Neural progenitor cell (in vitro differentiated cells): ENCODE measurements at regions not wholly inside any gene's neighbourhood (a gene's known extent, or its start where the extent isn't known, plus 50 kb on each side); places are given as distances from the start of the nearest gene placed in this dataset.

Experiments used
- DNase-seq: peaks from one replicate; pipeline ENCODE4 v3.0.0-alpha.2; 2016; ENCODE audit warnings: low spot score
- H2AFZ ChIP-seq: fragments of 200-600 bp; sonication (generic); replicated peaks from 2 replicates; pipeline ENCODE4 v1.6.1; 2016; ENCODE audit warnings: antibody characterized with exemption
- H3F3A ChIP-seq: fragments of 200-600 bp; sonication (generic); 2 replicates; pipeline ENCODE4 v1.6.1; 2016; ENCODE audit warnings: antibody characterized with exemption, low read depth
- H3K27ac ChIP-seq: fragments of 200-600 bp; sonication (generic); 2 replicates; pipeline ENCODE4 v1.5.1; 2016; ENCODE audit warnings: mild to moderate bottlenecking
- H3K27me3 ChIP-seq: fragments of 200-600 bp; sonication (generic); 2 replicates; pipeline ENCODE4 v1.6.1; 2016; ENCODE audit warnings: mild to moderate bottlenecking, moderate library complexity
- H3K36me3 ChIP-seq: fragments of 200-600 bp; sonication (generic); 2 replicates; pipeline ENCODE4 v1.5.1; 2016
- H3K4me1 ChIP-seq: fragments of 200-600 bp; sonication (generic); 2 replicates; pipeline ENCODE4 v1.6.1; 2016; ENCODE audit warnings: mixed run types
- H3K4me2 ChIP-seq: fragments of 200-600 bp; sonication (generic); 2 replicates; pipeline ENCODE4 v1.6.1; 2016
- H3K4me3 ChIP-seq: fragments of 200-600 bp; sonication (generic); 2 replicates; pipeline ENCODE4 v1.5.1; 2016
- H3K79me2 ChIP-seq: fragments of 200-600 bp; sonication (generic); 2 replicates; pipeline ENCODE4 v1.6.1; 2016; ENCODE audit warnings: low read depth
- H3K9ac ChIP-seq: fragments of 200-600 bp; sonication (generic); 2 replicates; pipeline ENCODE4 v1.6.1; 2016
- H3K9me3 ChIP-seq: fragments of 200-600 bp; sonication (generic); 2 replicates; pipeline ENCODE4 v1.5.1; 2016; ENCODE audit warnings: low read depth
- H4K20me1 ChIP-seq: fragments of 200-600 bp; sonication (generic); 2 replicates; pipeline ENCODE4 v1.6.1; 2016; ENCODE audit warnings: low read depth
- H3K27ac Mint-ChIP-seq: 3 replicates; pipeline ENCODE4 v1.8.0; 2021; ENCODE audit warnings: mixed read lengths
- H3K27me3 Mint-ChIP-seq: 2 replicates; pipeline ENCODE4 v1.8.0; 2022; ENCODE audit warnings: low read depth, mild to moderate bottlenecking, inconsistent platforms, moderate library complexity, mixed read lengths; ENCODE audit not compliant: insufficient read depth
- H3K36me3 Mint-ChIP-seq: 3 replicates; pipeline ENCODE4 v1.8.0; 2021; ENCODE audit warnings: mixed read lengths
- H3K4me1 Mint-ChIP-seq: 3 replicates; pipeline ENCODE4 v1.8.0; 2021; ENCODE audit warnings: mixed read lengths
- H3K4me3 Mint-ChIP-seq: 3 replicates; pipeline ENCODE4 v1.8.0; 2021; ENCODE audit warnings: mild to moderate bottlenecking, moderate library complexity, mixed read lengths
- H3K9me3 Mint-ChIP-seq: 3 replicates; pipeline ENCODE4 v1.8.0; 2020; ENCODE audit warnings: mixed read lengths
- CTCF ChIP-seq: fragments of 200-600 bp; sonication (generic); IDR thresholded peaks from 2 replicates; pipeline ENCODE4 v1.5.1; 2017; ENCODE audit warnings: antibody characterized with exemption, mild to moderate bottlenecking
- EZH2 ChIP-seq: fragments of 200-600 bp; sonication (generic); IDR thresholded peaks from 2 replicates; pipeline ENCODE4 v1.6.1; 2017; ENCODE audit warnings: antibody characterized with exemption, mild to moderate bottlenecking, moderate library complexity
- EZH2phosphoT487 ChIP-seq: fragments of 200-600 bp; sonication (generic); IDR thresholded peaks from 2 replicates; pipeline ENCODE4 v1.6.1; 2017; ENCODE audit warnings: antibody characterized with exemption

- Histone ChIP-seq H3F3A (peaks cover 5% of the 10 kb centered on the region), H3K9ac (no peak overlapping the region), H2AFZ (no peak overlapping the region), H4K20me1 (no peaks in the 10 kb centered on the region), H3K9me3 (no peaks in the 10 kb centered on the region), H3K4me3 (no peak overlapping the region), H3K4me2 (no peak overlapping the region), H3K4me1 (peaks cover 17% of the 10 kb centered on the region), H3K27me3 (no peaks in the 10 kb centered on the region), H3K79me2 (no peaks in the 10 kb centered on the region), H3K36me3 (no peaks in the 10 kb centered on the region), H3K27ac (no peak overlapping the region)
- no peak for DNase-seq
- peaks cover 21% of the 10 kb centered on the region for H3K4me1 Mint-ChIP-seq
- H3K36me3 Mint-ChIP-seq = no peaks in the 10 kb centered on the region
- no peak overlapping the region for H3K4me3 Mint-ChIP-seq
- no peaks in the 10 kb centered on the region for H3K27me3 Mint-ChIP-seq
- TF ChIP-seq CTCF (no peak), EZH2 (no peak), EZH2phosphoT487 (no peak)
- no peak overlapping the region for H3K27ac Mint-ChIP-seq
- no peaks in the 10 kb centered on the region for H3K9me3 Mint-ChIP-seq
Measured at GRCh38 chr12:71005166-71005565, 84.6 kb upstream of the PTPRR start.

GRCh38 chr12:71004578-71004977 is 84.0 kb upstream of the PTPRR start:
- Histone ChIP-seq H2AFZ (no peak overlapping the region), H3K4me3 (no peak overlapping the region), H3F3A (peaks cover 7% of the 10 kb centered on the region), H3K4me2 (no peak overlapping the region), H4K20me1 (no peaks in the 10 kb centered on the region), H3K9me3 (no peaks in the 10 kb centered on the region), H3K9ac (no peak overlapping the region), H3K36me3 (no peaks in the 10 kb centered on the region), H3K27ac (no peak overlapping the region), H3K79me2 (no peaks in the 10 kb centered on the region), H3K4me1 (peaks cover 18% of the 10 kb centered on the region), H3K27me3 (no peaks in the 10 kb centered on the region)
- Mint-ChIP-seq H3K36me3 (no peaks in the 10 kb centered on the region), H3K27ac (no peak overlapping the region), H3K27me3 (no peaks in the 10 kb centered on the region), H3K4me3 (no peak overlapping the region), H3K4me1 (peaks cover 22% of the 10 kb centered on the region), H3K9me3 (no peaks in the 10 kb centered on the region)
- TF ChIP-seq CTCF (no peak), EZH2 (no peak), EZH2phosphoT487 (no peak)
- DNase-seq = no peak

GRCh38 chr12:71000748-71001147 is 80.2 kb upstream of the PTPRR start:
- Histone ChIP-seq H3K4me2 (no peak overlapping the region), H3K27me3 (no peaks in the 10 kb centered on the region), H3K79me2 (no peaks in the 10 kb centered on the region), H4K20me1 (no peaks in the 10 kb centered on the region), H3K9ac (no peak overlapping the region), H3K27ac (peak overlapping the region; percentile 8), H3K4me1 (peaks cover 9% of the 10 kb centered on the region), H2AFZ (no peak overlapping the region), H3K9me3 (no peaks in the 10 kb centered on the region), H3F3A (peaks cover 7% of the 10 kb centered on the region), H3K4me3 (no peak overlapping the region), H3K36me3 (no peaks in the 10 kb centered on the region)
- Mint-ChIP-seq H3K27me3 (no peaks in the 10 kb centered on the region), H3K27ac (no peak overlapping the region), H3K4me3 (no peak overlapping the region), H3K36me3 (no peaks in the 10 kb centered on the region), H3K4me1 (peaks cover 4% of the 10 kb centered on the region), H3K9me3 (no peaks in the 10 kb centered on the region)
- no peak for DNase-seq
- no peak for TF ChIP-seq CTCF
- no peak for TF ChIP-seq EZH2phosphoT487
- no peak for TF ChIP-seq EZH2

GRCh38 chr12:71000255-71000654 is 79.7 kb upstream of the PTPRR start:
- Histone ChIP-seq H2AFZ (peak overlapping the region; percentile 30), H3K36me3 (no peaks in the 10 kb centered on the region), H3K27me3 (no peaks in the 10 kb centered on the region), H4K20me1 (no peaks in the 10 kb centered on the region), H3K4me2 (no peak overlapping the region), H3F3A (peaks cover 7% of the 10 kb centered on the region), H3K9ac (no peak overlapping the region), H3K4me3 (no peak overlapping the region), H3K9me3 (no peaks in the 10 kb centered on the region), H3K79me2 (no peaks in the 10 kb centered on the region), H3K4me1 (peaks cover 9% of the 10 kb centered on the region), H3K27ac (peak overlapping the region; percentile 8)
- Mint-ChIP-seq H3K27me3 (no peaks in the 10 kb centered on the region), H3K4me1 (peaks cover 4% of the 10 kb centered on the region), H3K36me3 (no peaks in the 10 kb centered on the region), H3K4me3 (no peak overlapping the region), H3K9me3 (no peaks in the 10 kb centered on the region), H3K27ac (no peak overlapping the region)
- DNase-seq = no peak
- TF ChIP-seq CTCF (no peak), EZH2phosphoT487 (no peak), EZH2 (no peak)
